GM21786 (cell line): ENCODE measurements at regions not wholly inside any gene's neighbourhood (a gene's known extent, or its start where the extent isn't known, plus 50 kb on each side); places are given as distances from the start of the nearest gene placed in this dataset.

ENCODE experiments used
- ATAC-seq: cut with Tn5 transposase; IDR thresholded peaks from one replicate; pipeline ENCODE4 v1.9.1; 2021; ENCODE audit not compliant: unreplicated experiment

DNA sequence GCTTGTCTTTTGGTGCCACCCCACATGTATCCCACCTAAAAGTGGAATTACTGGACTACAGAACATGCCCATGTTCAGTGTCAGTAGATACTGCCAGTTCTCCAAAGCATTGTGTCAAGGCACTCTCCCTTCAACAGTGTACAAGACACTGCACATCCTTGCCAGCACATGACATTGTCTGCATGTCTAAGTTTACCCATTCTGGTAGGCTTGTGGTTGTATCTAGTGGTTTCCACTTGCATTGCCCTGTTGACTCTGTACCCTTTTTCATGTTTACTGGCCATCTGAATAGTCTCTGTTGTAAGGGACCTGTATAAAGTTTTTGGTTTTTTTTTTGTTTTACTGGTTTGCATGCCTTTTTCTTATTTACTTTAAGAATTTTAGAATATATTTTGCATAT lies 222.4 kb upstream of the CNR1 start:
- ATAC-seq, result no peak

DNA sequence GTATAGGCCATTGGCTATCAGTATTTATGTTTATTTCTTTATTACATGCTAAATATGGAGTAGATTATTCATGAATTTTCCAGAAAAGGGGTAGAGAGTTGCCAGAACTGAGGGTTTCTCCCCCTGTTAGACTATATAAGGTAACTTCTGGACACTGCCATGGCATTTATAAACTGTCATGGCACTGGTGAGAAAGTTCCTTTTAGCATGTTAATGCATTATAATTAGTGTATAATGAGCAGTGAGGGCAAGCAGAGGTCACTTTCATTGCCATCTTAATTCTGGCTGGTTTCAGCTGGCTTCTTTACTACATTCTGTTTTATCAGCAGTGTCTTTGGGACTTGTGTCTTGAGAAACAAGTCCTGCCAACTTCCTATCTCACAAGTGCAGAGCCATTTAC lies 220.0 kb upstream of the CNR1 start:
- no peak for ATAC-seq

GRCh38 chr6:88383183-88383582 lies 217.0 kb upstream of the CNR1 start:
- ATAC-seq, result no peak

DNA sequence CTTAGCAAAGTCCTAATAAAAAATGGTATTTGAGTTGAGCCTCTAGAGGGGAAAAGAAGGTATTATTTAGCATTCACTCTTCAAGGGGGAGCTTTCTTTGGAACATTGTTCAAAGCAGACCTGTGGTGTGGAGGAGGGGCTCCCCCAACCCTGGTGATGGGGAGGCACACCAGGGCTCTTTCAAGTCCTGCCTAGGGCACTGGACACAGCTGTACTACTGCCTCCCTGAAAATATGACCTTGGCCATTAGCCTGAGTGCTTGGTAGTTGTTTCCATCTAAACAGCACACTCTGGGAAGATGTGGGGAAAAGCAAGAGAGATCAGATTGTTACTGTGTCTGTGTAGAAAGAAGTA lies 215.1 kb upstream of the CNR1 start:
- no peak for ATAC-seq

DNA sequence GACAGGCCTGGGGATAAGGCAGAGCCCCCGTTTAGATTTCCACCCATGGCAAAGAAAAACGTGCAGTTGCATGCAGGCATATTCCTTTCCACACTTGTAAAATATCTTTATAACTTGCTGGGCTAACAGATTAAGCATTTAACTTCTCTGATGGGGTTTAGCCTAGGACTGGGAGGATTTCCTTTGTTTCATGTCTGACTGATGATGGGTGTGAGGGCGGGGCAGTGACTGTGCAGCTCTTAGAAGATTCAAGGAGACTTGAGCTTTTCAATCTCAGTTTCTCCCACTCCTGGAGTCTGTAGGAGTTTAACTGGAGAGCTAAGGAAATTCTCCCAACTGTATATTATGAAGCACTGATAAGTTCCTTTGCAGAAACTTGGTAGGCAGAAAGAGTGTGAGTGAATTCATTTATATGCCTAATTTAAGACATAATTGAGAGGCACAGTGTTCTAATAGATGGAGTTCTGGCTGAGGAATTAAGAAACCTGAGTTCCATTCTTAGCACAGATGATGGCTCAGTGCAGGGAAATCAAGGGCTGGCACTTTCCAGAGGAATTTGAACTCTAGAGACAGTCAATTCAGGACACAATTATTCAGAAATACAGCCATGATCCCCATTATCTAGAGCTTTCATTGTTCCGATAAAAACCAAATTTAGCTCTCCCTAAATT lies 214.6 kb upstream of the CNR1 start:
- no peak for ATAC-seq

- no peak for ATAC-seq
Measured at GRCh38 chr6:88380083-88380482, 213.9 kb upstream of the CNR1 start.

GRCh38 chr6:88378639-88379038 lies 212.5 kb upstream of the CNR1 start:
- no peak for ATAC-seq

DNA sequence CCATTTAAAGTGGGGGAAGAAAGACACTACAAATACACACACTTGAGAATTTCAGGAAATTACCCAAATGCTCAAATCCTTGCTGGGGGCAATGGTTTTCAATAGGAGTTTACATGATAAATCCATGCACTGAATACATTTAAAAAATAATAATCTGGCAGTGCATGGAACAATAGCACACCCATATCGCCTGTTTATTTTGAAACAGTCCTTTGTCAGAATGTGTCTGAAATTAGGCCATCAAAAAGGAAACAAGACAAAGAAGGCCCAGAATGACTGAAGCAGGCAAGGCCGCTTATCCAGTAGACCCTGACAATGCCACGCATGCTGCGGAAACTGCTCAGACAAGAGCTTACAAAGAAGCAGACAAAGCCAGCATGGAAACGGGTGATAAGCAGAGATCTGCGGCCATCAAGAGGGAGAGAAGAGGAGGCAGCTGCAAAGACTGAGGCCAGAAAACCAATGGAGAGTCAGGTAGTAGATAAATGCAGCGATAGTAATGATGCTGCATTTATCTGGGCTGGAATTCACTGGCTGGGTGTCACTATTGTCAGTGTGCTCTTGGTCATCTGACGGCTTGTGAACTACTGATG lies 211.9 kb upstream of the CNR1 start:
- ATAC-seq, result no peak

DNA sequence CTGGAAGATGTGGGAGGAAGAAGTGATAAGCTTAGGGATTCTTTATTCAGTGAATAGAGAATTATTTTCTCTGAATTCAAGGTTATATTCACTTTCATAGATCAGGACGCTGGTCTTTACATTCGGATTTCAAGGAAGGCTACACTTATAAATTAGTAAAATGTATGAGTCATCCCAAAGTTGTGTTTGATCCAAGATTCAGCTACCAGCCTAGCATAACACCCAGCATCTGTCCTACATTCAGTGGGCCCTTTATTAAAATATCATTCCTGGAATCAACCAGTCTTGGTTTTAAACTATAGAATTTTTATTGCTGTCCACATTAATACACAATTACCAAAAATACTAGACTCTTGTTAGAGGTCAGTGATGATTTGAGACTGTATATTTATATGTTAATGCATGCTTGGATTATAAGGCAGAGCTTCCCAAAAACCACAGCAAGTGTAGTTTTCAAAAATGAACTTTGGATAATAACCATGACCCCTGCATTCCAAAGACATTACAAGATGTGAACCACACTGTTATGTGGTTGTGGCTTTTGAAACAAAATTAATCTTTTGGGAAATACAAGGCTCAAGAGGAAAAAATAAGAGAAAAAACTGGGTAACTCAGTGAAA lies 210.7 kb upstream of the CNR1 start:
- no peak for ATAC-seq

GRCh38 chr6:88376197-88376596 lies 210.1 kb upstream of the CNR1 start:
- no peak for ATAC-seq

DNA sequence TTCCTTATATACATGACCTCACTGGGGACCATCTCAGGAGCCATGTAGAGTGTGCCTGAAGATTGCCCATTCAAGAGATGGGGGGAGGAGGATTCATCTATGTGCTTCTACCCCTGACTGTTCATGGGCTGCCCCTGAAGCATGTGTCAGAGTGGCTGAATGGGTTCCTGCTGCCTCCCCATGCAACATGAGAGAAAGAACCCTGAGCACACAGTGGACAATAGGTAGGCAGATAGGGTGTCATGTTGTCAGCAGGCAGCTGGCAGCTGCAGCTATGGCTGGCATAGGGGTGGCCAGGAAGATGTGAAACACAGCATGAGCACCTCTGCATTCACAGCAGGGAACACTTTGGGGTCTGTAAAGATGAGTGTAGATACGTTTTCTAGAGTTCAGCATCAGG lies 208.4 kb upstream of the CNR1 start:
- ATAC-seq, result no peak

DNA sequence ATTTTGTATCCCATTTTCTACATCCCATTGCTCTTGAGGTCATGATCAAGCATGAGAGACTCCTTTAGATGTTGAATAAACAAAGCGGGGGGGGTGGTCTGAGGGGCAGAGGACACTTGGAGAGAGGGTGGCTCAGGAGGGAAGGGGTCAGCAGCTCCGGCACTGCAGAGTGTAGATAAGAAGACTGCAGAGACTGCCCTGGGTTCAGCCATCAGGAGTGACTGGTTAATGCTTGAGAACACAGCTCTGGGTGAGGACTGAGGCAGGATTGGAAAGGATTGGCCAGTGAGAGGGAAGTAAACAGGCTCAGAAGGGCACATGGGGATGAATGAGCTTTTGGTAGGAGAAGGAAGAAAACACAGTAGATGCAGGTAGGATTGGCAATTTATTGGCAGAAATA lies 205.3 kb upstream of the CNR1 start:
- ATAC-seq, result no peak

DNA sequence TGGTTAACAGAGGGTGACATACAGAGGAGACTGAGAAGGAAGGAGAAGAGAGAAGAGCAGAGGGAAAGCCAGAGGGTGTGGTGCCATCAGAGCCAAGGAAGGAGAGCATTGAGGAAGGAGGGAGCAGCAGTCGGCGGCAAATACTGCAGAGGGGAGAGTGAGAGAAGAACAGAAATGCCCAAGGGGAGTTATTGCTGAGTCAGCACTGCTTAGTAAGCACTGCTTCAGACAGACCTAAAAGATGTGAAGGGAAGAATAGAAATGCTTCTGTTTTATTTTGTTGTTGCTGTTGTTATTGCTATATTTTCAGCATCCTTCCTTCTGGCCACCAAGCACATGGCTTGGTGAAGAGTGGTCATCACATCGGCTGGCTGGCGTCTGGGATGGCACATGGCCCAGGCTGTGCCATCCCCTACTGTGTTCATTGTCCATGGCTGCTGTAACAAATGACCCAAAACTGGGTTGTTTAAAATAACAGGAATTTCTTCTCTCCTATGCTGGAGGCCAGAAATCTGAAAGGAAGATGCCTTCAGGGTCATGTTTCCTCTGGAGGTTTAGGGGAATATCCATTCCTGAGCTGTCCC lies 204.1 kb upstream of the CNR1 start:
- no peak for ATAC-seq

DNA sequence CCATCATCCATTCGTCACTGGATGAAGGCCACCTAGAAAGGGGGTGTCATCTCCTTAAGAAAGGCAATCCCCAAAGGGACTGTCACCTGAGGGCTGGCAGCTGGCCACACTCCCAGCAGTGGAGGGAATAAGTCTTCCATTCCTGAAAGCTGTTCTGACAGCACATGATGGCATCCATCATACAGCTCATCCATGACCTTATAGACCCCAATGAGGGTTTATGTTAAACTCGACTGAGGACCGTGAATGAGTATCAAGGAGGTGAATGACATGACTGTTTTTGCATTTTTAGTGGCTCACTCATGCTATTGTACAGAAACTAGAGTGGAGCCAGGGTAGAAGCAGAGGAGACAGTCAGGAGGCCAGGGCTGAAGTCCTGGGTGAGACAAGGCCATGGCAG lies 203.1 kb upstream of the CNR1 start:
- no peak for ATAC-seq

GRCh38 chr6:88368071-88368787 lies 202.1 kb upstream of the CNR1 start:
- ATAC-seq, result no peak

DNA sequence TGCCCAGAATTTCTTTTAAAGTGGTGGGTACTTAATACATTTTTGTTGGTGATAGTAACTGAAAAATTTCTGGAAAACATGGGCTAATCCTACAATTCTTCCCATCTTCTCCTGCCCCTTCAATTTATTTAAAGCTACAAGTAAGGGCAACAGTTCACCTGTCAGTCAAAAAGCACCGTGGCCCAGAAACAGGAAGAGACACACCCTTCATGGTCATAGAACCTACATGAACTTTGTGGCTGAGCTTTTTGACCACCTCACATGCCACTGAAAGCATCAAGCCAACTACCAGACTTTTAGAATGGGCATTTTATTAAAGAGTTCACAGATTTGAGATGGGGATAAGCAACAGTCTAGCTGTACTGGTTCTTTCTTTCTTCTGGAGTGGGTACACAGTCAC lies 201.1 kb upstream of the CNR1 start:
- no peak for ATAC-seq

GRCh38 chr6:88366672-88367071 lies 200.5 kb upstream of the CNR1 start:
- no peak for ATAC-seq

DNA sequence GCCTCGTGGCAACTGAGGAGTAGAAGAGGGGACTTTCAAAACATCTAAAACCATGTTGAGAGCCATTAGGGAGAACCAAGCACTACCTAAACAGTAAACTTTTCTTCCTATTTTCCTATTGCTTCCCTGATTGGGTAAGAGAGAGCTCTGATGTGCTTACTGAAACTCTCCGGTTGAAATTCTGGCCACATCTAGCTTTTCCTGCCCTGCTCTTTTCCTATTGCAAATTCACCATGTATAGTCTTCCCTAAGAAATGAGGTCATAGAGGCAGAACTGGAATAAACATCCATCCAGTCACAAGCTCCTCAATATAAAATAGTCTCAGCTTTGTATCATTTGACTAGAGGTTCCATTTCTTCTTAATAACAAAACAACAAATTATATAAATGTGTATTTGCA lies 199.5 kb upstream of the CNR1 start:
- no peak for ATAC-seq

DNA sequence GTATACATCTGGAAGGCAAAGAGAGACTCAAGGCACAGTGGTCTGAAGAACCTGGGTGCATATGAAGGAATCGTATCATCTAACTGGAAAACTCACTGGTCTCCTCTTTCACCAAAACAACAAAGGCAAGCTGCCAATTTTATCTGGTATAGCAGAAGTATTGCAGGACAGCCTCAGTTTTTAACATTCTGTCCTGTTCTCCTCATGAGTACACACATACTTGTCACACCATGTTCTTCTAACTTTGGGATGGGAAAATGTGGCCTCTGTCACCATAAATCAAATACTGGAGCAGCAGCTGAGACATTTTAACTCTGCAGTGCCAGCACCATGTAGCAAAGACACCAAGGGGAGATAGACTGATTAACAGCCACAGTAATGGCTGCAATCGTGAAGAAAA lies 199.1 kb upstream of the CNR1 start:
- ATAC-seq, result no peak

- no peak for ATAC-seq
Measured at GRCh38 chr6:88361754-88362153, 195.6 kb upstream of the CNR1 start.

- no peak for ATAC-seq
Measured at GRCh38 chr6:88361298-88361697, 195.2 kb upstream of the CNR1 start.
